Loucy (cell line): ENCODE measurements at regions not wholly inside any gene's neighbourhood (a gene's known extent, or its start where the extent isn't known, plus 50 kb on each side); places are given as distances from the start of the nearest gene placed in this dataset.

Experiments used
- CTCF ChIP-seq: fragments of 200-600 bp; sonication (generic); conservative IDR thresholded peaks from 2 replicates; pipeline ENCODE4 v1.5.1; 2014; ENCODE audit warnings: mild to moderate bottlenecking, antibody characterized with exemption, low read length
- EZH2phosphoT487 ChIP-seq: fragments of 200-600 bp; IDR thresholded peaks from 2 replicates; pipeline ENCODE4 v1.6.1; 2018; ENCODE audit warnings: antibody characterized with exemption, mild to moderate bottlenecking, moderate library complexity, borderline replicate concordance

GRCh38 chr14:104507443-104507842 lies 72.1 kb upstream of the C14orf180 start:
- TF ChIP-seq EZH2phosphoT487, result no peak
- no peak for TF ChIP-seq CTCF
